ENCODE measurements at regions not wholly inside any gene's neighbourhood (a gene's known extent, or its start where the extent isn't known, plus 50 kb on each side); places are given as distances from the start of the nearest gene placed in this dataset.
"Not testable (repeated sequence)": the region's sequence is repeated elsewhere in the genome, so short reads cannot be mapped to it uniquely, and the experiment has no call there.

- Histone ChIP-seq H3K4me1 (peaks cover 0 to 11% (median 6%) of the 10 kb centered on the region in 4 donors), H3K4me3 (no peak overlapping the region), H3K27ac (no peak overlapping the region), H3K36me3 (no peaks in the 10 kb centered on the region), H3K27me3 (no peaks in the 10 kb centered on the region), H3K9me3 (no peaks in the 10 kb centered on the region)
- no peak for DNase-seq
- TF ChIP-seq POLR2A (IDR thresholded peaks at IDR 0.05) = no peak
- no peak for TF ChIP-seq CTCF (IDR thresholded peaks at IDR 0.05)
Observed at GRCh38 chr4:38530486-38530885, 133.5 kb upstream of the KLF3 start.

- no peak overlapping the region for H3K4me3 ChIP-seq
- DNase-seq = no peak
- H3K27me3 ChIP-seq = no peaks in the 10 kb centered on the region
- H3K4me1 ChIP-seq = peaks cover 0 to 11% (median 6%) of the 10 kb centered on the region in 4 donors
- no peak overlapping the region for H3K27ac ChIP-seq
- TF ChIP-seq POLR2A (IDR thresholded peaks at IDR 0.05) (no peak), CTCF (IDR thresholded peaks at IDR 0.05) (no peak)
- H3K36me3 ChIP-seq = no peaks in the 10 kb centered on the region
- H3K9me3 ChIP-seq = no peaks in the 10 kb centered on the region
Observed at GRCh38 chr4:38531141-38531727, 132.8 kb upstream of the KLF3 start.

- no peak for DNase-seq
- Histone ChIP-seq H3K9me3 (no peaks in the 10 kb centered on the region), H3K36me3 (no peaks in the 10 kb centered on the region), H3K27me3 (no peaks in the 10 kb centered on the region), H3K27ac (no peak overlapping the region), H3K4me3 (no peak overlapping the region), H3K4me1 (peaks cover 0 to 18% (median 6%) of the 10 kb centered on the region in 4 donors)
- TF ChIP-seq POLR2A (IDR thresholded peaks at IDR 0.05) = no peak
- TF ChIP-seq CTCF (IDR thresholded peaks at IDR 0.05) = no peak
Observed at GRCh38 chr4:38532908-38533499, 131.0 kb upstream of the KLF3 start.

GRCh38 chr4:38534344-38535045, 129.5 kb upstream of the KLF3 start:
- H3K36me3 ChIP-seq = no peaks in the 10 kb centered on the region
- no peak for DNase-seq
- H3K27ac ChIP-seq = no peak overlapping the region
- peaks cover 0 to 12% (median 3%) of the 10 kb centered on the region in 4 donors for H3K4me1 ChIP-seq
- no peak overlapping the region for H3K4me3 ChIP-seq
- TF ChIP-seq POLR2A (IDR thresholded peaks at IDR 0.05) (no peak), CTCF (IDR thresholded peaks at IDR 0.05) (no peak)
- H3K9me3 ChIP-seq = no peaks in the 10 kb centered on the region
- H3K27me3 ChIP-seq = no peaks in the 10 kb centered on the region

- not testable (repeated sequence) for DNase-seq, H3K27me3 ChIP-seq, H3K9me3 ChIP-seq, H3K4me1 ChIP-seq, H3K27ac ChIP-seq, H3K4me3 ChIP-seq, H3K36me3 ChIP-seq
Observed at GRCh38 chr4:38535071-38535470, 128.9 kb upstream of the KLF3 start.

GRCh38 chr4:38535717-38536116, 128.3 kb upstream of the KLF3 start:
- no peak overlapping the region for H3K27ac ChIP-seq
- no peaks in the 10 kb centered on the region for H3K36me3 ChIP-seq
- no peak for TF ChIP-seq CTCF (IDR thresholded peaks at IDR 0.05)
- H3K9me3 ChIP-seq = no peaks in the 10 kb centered on the region
- H3K4me1 ChIP-seq = peaks cover 0 to 7% (median 0%) of the 10 kb centered on the region in 4 donors
- no peak overlapping the region for H3K4me3 ChIP-seq
- DNase-seq = no peak
- H3K27me3 ChIP-seq = no peaks in the 10 kb centered on the region

Measured in Peyer's patch (tissue), 4 donors.